ENCODE measurements at regions not wholly inside any gene's neighbourhood (a gene's known extent, or its start where the extent isn't known, plus 50 kb on each side); places are given as distances from the start of the nearest gene placed in this dataset.

- Histone ChIP-seq H3K27ac (no peak overlapping the region), H3K4me3 (no peak overlapping the region), H3K36me3 (no peaks in the 10 kb centered on the region), H3K27me3 (no peaks in the 10 kb centered on the region), H3K9me3 (no peaks in the 10 kb centered on the region), H3K4me1 (no peaks in the 10 kb centered on the region)
- no peak for DNase-seq
- intact Hi-C loops (cut with DNase I) = no loop called here
- TF ChIP-seq POLR2A (IDR thresholded peaks at IDR 0.05) = no peak
- TF ChIP-seq CTCF (IDR thresholded peaks at IDR 0.05) = no peak
- WGBS, 2 donors = 47 to 67% methylated on average over 1 of the region's 1 CpG
Observed at GRCh38 chr1:187516874-187517273, 688.1 kb downstream of the PLA2G4A start.

- 82 to 85% methylated on average over 1 of the region's 1 CpG for WGBS, 2 donors
Observed at GRCh38 chr1:187517546-187517945, 688.8 kb downstream of the PLA2G4A start.

GRCh38 chr1:187527346-187527745 is 698.6 kb downstream of the PLA2G4A start:
- Histone ChIP-seq H3K27me3 (no peaks in the 10 kb centered on the region), H3K36me3 (no peaks in the 10 kb centered on the region), H3K9me3 (no peaks in the 10 kb centered on the region), H3K4me1 (no peaks in the 10 kb centered on the region), H3K4me3 (no peak overlapping the region), H3K27ac (no peak overlapping the region)
- 60 to 68% methylated on average over 3 of the region's 3 CpGs for WGBS, 2 donors
- TF ChIP-seq CTCF (IDR thresholded peaks at IDR 0.05) (no peak), POLR2A (IDR thresholded peaks at IDR 0.05) (no peak)
- intact Hi-C loops (cut with DNase I) = no loop called here
- no peak for DNase-seq

More at GRCh38 chr1:187517546-187517945, 688.8 kb downstream of the PLA2G4A start:
- Histone ChIP-seq H3K36me3 (no peaks in the 10 kb centered on the region), H3K4me3 (no peak overlapping the region), H3K9me3 (no peaks in the 10 kb centered on the region), H3K27ac (no peak overlapping the region), H3K27me3 (no peaks in the 10 kb centered on the region), H3K4me1 (no peaks in the 10 kb centered on the region)
- no peak for DNase-seq
- intact Hi-C loops (cut with DNase I) = no loop called here
- TF ChIP-seq POLR2A (IDR thresholded peaks at IDR 0.05) = no peak
- TF ChIP-seq CTCF (IDR thresholded peaks at IDR 0.05) = no peak

- Histone ChIP-seq H3K4me3 (no peak overlapping the region), H3K4me1 (no peaks in the 10 kb centered on the region), H3K36me3 (no peaks in the 10 kb centered on the region), H3K27ac (no peak overlapping the region), H3K9me3 (no peaks in the 10 kb centered on the region), H3K27me3 (no peaks in the 10 kb centered on the region)
- intact Hi-C loops (cut with DNase I) = no loop called here
- TF ChIP-seq CTCF (IDR thresholded peaks at IDR 0.05) = no peak
- TF ChIP-seq POLR2A (IDR thresholded peaks at IDR 0.05) = no peak
- WGBS, 2 donors = 47 to 60% methylated on average over 4 of the region's 4 CpGs
- DNase-seq = no peak
Observed at GRCh38 chr1:187537936-187538335, 709.2 kb downstream of the PLA2G4A start.

- TF ChIP-seq CTCF (IDR thresholded peaks at IDR 0.05) (no peak), POLR2A (IDR thresholded peaks at IDR 0.05) (no peak)
- no peak overlapping the region for H3K4me3 ChIP-seq
- no peak overlapping the region for H3K27ac ChIP-seq
- intact Hi-C loops (cut with DNase I) = no loop called here
- DNase-seq = no peak
- no peaks in the 10 kb centered on the region for H3K4me1 ChIP-seq
- H3K36me3 ChIP-seq = no peaks in the 10 kb centered on the region
- 68 to 80% methylated on average over 3 of the region's 3 CpGs for WGBS, 2 donors
- H3K27me3 ChIP-seq = no peaks in the 10 kb centered on the region
- H3K9me3 ChIP-seq = peaks cover 0 to 6% (median 0%) of the 10 kb centered on the region in 3 donors
Observed at GRCh38 chr1:187549540-187549939, 720.8 kb downstream of the PLA2G4A start.

Data from esophagus squamous epithelium (tissue), 5 donors.